ENCODE measurements at regions not wholly inside any gene's neighbourhood (a gene's known extent, or its start where the extent isn't known, plus 50 kb on each side); places are given as distances from the start of the nearest gene placed in this dataset.

DNA sequence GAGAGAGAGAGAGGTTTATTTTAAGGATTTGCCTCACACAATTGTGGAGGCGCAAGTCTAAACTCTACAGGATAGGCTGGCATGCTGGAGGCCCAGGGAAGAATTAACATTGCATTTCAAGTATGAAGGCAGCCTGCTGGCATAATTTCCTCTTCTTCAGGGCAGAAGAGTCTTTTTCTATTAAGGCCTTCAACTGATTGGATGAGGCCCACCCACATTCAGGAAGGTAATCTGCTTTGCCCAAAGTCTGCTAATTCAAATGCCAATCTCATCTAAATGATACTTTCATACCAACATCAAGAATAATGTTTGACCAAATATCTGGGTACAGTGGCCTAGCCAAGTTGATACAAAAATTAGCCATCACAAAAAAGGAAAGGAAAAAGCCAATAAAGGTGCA, 258.1 kb upstream of the MDFIC2 start:
- ChIA-PET CTCF (no interaction called here), POLR2A (ENCODE audit: unreplicated experiment) (no interaction called here)
- intact Hi-C loops (cut with micrococcal nuclease) = no loop called here
- no peaks in the 10 kb centered on the region for H3K4me1 ChIP-seq (ENCODE audit: insufficient read depth, low read length)
- no peaks in the 10 kb centered on the region for H3K79me2 ChIP-seq (ENCODE audit: low read length)
- H3K9me2 ChIP-seq (replicated peaks; ENCODE audit: low read length) = no peaks in the 10 kb centered on the region
- no peak overlapping the region for H3K9ac ChIP-seq (ENCODE audit: low read length)
- DNase-seq = no peak
- no peak overlapping the region for H3K4me2 ChIP-seq (ENCODE audit: low read length)
- H3K4me3 ChIP-seq (ENCODE audit: low read length) = no peak overlapping the region
- BruUV-seq (replicated peaks) = no TSS peak
- ATAC-seq = no peak
- no peaks in the 10 kb centered on the region for H3K36me3 ChIP-seq (ENCODE audit: low read depth, low read length)
- no peaks in the 10 kb centered on the region for H3F3A ChIP-seq (ENCODE audit: low read length, unreplicated experiment)
- no peaks in the 10 kb centered on the region for H4K20me1 ChIP-seq (ENCODE audit: low read length)
- no peak for TF ChIP-seq EZH2phosphoT487 (IDR thresholded peaks at IDR 0.05; ENCODE audit: borderline replicate concordance, low read length)
- TF ChIP-seq, protein P1, sequence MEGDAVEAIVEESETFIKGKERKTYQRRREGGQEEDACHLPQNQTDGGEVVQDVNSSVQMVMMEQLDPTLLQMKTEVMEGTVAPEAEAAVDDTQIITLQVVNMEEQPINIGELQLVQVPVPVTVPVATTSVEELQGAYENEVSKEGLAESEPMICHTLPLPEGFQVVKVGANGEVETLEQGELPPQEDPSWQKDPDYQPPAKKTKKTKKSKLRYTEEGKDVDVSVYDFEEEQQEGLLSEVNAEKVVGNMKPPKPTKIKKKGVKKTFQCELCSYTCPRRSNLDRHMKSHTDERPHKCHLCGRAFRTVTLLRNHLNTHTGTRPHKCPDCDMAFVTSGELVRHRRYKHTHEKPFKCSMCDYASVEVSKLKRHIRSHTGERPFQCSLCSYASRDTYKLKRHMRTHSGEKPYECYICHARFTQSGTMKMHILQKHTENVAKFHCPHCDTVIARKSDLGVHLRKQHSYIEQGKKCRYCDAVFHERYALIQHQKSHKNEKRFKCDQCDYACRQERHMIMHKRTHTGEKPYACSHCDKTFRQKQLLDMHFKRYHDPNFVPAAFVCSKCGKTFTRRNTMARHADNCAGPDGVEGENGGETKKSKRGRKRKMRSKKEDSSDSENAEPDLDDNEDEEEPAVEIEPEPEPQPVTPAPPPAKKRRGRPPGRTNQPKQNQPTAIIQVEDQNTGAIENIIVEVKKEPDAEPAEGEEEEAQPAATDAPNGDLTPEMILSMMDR (conservative IDR thresholded peaks at IDR 0.05; ENCODE audit: low read depth, low read length) = no peak
- TF ChIP-seq EZH2 (IDR thresholded peaks at IDR 0.05; ENCODE audit: low read length, unreplicated experiment) = no peak
- no peaks in the 10 kb centered on the region for H3K27me3 ChIP-seq (ENCODE audit: low read length)
- H2AFZ ChIP-seq (ENCODE audit: low read length) = no peak overlapping the region
- H3K27ac ChIP-seq (ENCODE audit: low read length) = no peak overlapping the region
- H3K9me3 ChIP-seq (ENCODE audit: low read length) = no peaks in the 10 kb centered on the region

DNA sequence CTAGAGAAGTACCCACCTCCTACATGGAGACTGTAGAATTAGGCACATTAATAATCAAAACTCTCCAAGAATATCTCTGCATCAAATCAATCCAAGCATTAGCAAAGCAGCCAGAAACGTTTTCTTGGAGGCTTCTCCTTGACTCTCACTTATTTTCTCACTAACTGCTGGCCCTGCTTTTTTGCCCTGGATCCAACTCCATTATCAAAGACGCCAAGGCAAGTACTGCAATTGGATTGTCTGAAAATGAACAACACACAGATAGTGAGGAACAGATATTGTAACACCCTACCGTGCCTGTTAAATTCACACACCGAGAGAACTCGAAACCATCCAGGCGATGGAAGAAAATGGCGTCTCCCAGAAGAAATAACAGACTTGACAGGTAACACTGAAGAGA, 256.2 kb upstream of the MDFIC2 start:
- TF ChIP-seq EZH2 (IDR thresholded peaks at IDR 0.05; ENCODE audit: low read length, unreplicated experiment) = no peak
- no peak for TF ChIP-seq EZH2phosphoT487 (IDR thresholded peaks at IDR 0.05; ENCODE audit: borderline replicate concordance, low read length)
- TF ChIP-seq, protein P1 (conservative IDR thresholded peaks at IDR 0.05; ENCODE audit: low read depth, low read length) = no peak
- H3K4me3 ChIP-seq (ENCODE audit: low read length) = no peak overlapping the region
- no TSS peak for BruUV-seq (replicated peaks)
- no peaks in the 10 kb centered on the region for H3K4me1 ChIP-seq (ENCODE audit: insufficient read depth, low read length)
- no peaks in the 10 kb centered on the region for H3K9me2 ChIP-seq (replicated peaks; ENCODE audit: low read length)
- no peak for ATAC-seq
- H3K9me3 ChIP-seq (ENCODE audit: low read length) = no peaks in the 10 kb centered on the region
- no peaks in the 10 kb centered on the region for H3K36me3 ChIP-seq (ENCODE audit: low read depth, low read length)
- H3K4me2 ChIP-seq (ENCODE audit: low read length) = no peak overlapping the region
- intact Hi-C loops (cut with micrococcal nuclease) = no loop called here
- no peak overlapping the region for H3K9ac ChIP-seq (ENCODE audit: low read length)
- ChIA-PET CTCF (no interaction called here), POLR2A (ENCODE audit: unreplicated experiment) (no interaction called here)
- H2AFZ ChIP-seq (ENCODE audit: low read length) = no peak overlapping the region
- H3K79me2 ChIP-seq (ENCODE audit: low read length) = no peaks in the 10 kb centered on the region
- no peak for DNase-seq
- no peaks in the 10 kb centered on the region for H3F3A ChIP-seq (ENCODE audit: low read length, unreplicated experiment)
- no peaks in the 10 kb centered on the region for H3K27me3 ChIP-seq (ENCODE audit: low read length)
- H3K27ac ChIP-seq (ENCODE audit: low read length) = no peak overlapping the region
- no peaks in the 10 kb centered on the region for H4K20me1 ChIP-seq (ENCODE audit: low read length)

DNA sequence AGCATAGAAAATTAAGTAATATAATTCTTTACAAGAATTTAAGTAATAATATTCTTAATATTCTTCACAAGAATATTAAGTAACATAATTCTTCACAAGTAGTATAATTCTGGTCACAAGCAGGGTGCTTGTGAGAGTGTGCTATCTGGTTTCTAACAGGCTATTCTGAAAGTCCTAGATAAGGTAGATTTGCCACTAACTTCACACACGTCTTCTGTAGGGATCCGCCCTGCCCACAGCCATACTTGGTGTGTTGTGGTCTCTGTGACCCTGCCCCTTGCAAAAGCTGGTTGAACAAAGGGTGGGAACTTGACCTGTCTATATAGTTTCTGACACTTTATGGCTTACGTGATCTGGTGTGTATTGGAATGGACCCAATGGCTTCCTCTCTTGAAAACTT, 253.4 kb upstream of the MDFIC2 start:
- no peaks in the 10 kb centered on the region for H3K4me1 ChIP-seq (ENCODE audit: insufficient read depth, low read length)
- ChIA-PET CTCF (no interaction called here), POLR2A (ENCODE audit: unreplicated experiment) (no interaction called here)
- no peaks in the 10 kb centered on the region for H3K27me3 ChIP-seq (ENCODE audit: low read length)
- no TSS peak for BruUV-seq (replicated peaks)
- H3K9ac ChIP-seq (ENCODE audit: low read length) = no peak overlapping the region
- no peaks in the 10 kb centered on the region for H3K36me3 ChIP-seq (ENCODE audit: low read depth, low read length)
- intact Hi-C loops (cut with micrococcal nuclease) = no loop called here
- no peaks in the 10 kb centered on the region for H3F3A ChIP-seq (ENCODE audit: low read length, unreplicated experiment)
- no peak overlapping the region for H2AFZ ChIP-seq (ENCODE audit: low read length)
- no peak overlapping the region for H3K4me2 ChIP-seq (ENCODE audit: low read length)
- no peaks in the 10 kb centered on the region for H4K20me1 ChIP-seq (ENCODE audit: low read length)
- no peak for ATAC-seq
- DNase-seq = no peak
- H3K79me2 ChIP-seq (ENCODE audit: low read length) = no peaks in the 10 kb centered on the region
- no peak overlapping the region for H3K27ac ChIP-seq (ENCODE audit: low read length)
- no peaks in the 10 kb centered on the region for H3K9me3 ChIP-seq (ENCODE audit: low read length)
- H3K4me3 ChIP-seq (ENCODE audit: low read length) = no peak overlapping the region
- H3K9me2 ChIP-seq (replicated peaks; ENCODE audit: low read length) = no peaks in the 10 kb centered on the region
- TF ChIP-seq, protein P1 (conservative IDR thresholded peaks at IDR 0.05; ENCODE audit: low read depth, low read length) = no peak
- TF ChIP-seq EZH2 (IDR thresholded peaks at IDR 0.05; ENCODE audit: low read length, unreplicated experiment) = no peak
- no peak for TF ChIP-seq EZH2phosphoT487 (IDR thresholded peaks at IDR 0.05; ENCODE audit: borderline replicate concordance, low read length)

All from PC-3 (cell line).